GM23338 (cell line): ENCODE measurements at regions not wholly inside any gene's neighbourhood (a gene's known extent, or its start where the extent isn't known, plus 50 kb on each side); places are given as distances from the start of the nearest gene placed in this dataset.
"Not testable (repeated sequence)": the region's sequence is repeated elsewhere in the genome, so short reads cannot be mapped to it uniquely, and the experiment has no call there.

ENCODE experiments used
- ATAC-seq: fragments of 200-7000 bp; cut with Tn5 transposase; 3 replicates; pipeline ENCODE4 v1.9.1; 2020
- DNase-seq: peaks from one replicate; pipeline ENCODE4 v3.0.0-alpha.2; 2015; ENCODE audit warnings: low spot score
- H2AFZ ChIP-seq: fragments of 200-600 bp; sonication (generic); 2 replicates; pipeline ENCODE4 v1.8.0; 2016; ENCODE audit warnings: antibody characterized with exemption, mild to moderate bottlenecking, moderate library complexity
- H3F3A ChIP-seq: fragments of 200-600 bp; sonication (generic); replicated peaks from 2 replicates; pipeline ENCODE4 v1.8.0; 2017; ENCODE audit warnings: antibody characterized with exemption, mixed run types, low read depth
- H3K27ac ChIP-seq: fragments of 200-600 bp; sonication (generic); 2 replicates; pipeline ENCODE4 v1.6.1; 2016; ENCODE audit warnings: low read depth
- H3K27me3 ChIP-seq: fragments of 200-600 bp; sonication (generic); 2 replicates; pipeline ENCODE4 v1.8.0; 2016; ENCODE audit warnings: mild to moderate bottlenecking, mixed run types, moderate library complexity; ENCODE audit not compliant: insufficient read depth
- H3K36me3 ChIP-seq: fragments of 200-600 bp; sonication (generic); 2 replicates; pipeline ENCODE4 v1.8.0; 2016; ENCODE audit warnings: mild to moderate bottlenecking; ENCODE audit not compliant: insufficient read depth
- H3K4me1 ChIP-seq: fragments of 200-600 bp; sonication (generic); 2 replicates; pipeline ENCODE4 v1.8.0; 2016; ENCODE audit warnings: mild to moderate bottlenecking, moderate library complexity; ENCODE audit not compliant: insufficient read depth
- H3K4me2 ChIP-seq: fragments of 200-600 bp; sonication (generic); 2 replicates; pipeline ENCODE4 v1.7.1; 2017; ENCODE audit warnings: mixed run types
- H3K4me3 ChIP-seq: fragments of 200-600 bp; sonication (generic); 2 replicates; pipeline ENCODE4 v1.6.1; 2016; ENCODE audit warnings: mixed run types
- H3K79me2 ChIP-seq: fragments of 200-600 bp; sonication (generic); replicated peaks from 2 replicates; pipeline ENCODE4 v1.8.0; 2017; ENCODE audit warnings: mild to moderate bottlenecking; ENCODE audit not compliant: insufficient read depth
- H3K9me2 ChIP-seq: fragments of 200-600 bp; sonication (generic); 2 replicates; pipeline ENCODE4 v1.8.0; 2017; ENCODE audit not compliant: insufficient read depth
- H4K20me1 ChIP-seq: fragments of 200-600 bp; sonication (generic); replicated peaks from 2 replicates; pipeline ENCODE4 v1.8.0; 2017; ENCODE audit warnings: mild to moderate bottlenecking; ENCODE audit not compliant: insufficient read depth
- H3K27ac Mint-ChIP-seq: 2 replicates; pipeline ENCODE4 v1.8.0; 2020; ENCODE audit warnings: inconsistent platforms, mild to moderate bottlenecking, moderate library complexity, mixed read lengths
- H3K27me3 Mint-ChIP-seq: 3 replicates; pipeline ENCODE4 v1.8.0; 2022; ENCODE audit warnings: low read depth, mild to moderate bottlenecking, moderate library complexity, mixed read lengths, inconsistent platforms; ENCODE audit not compliant: insufficient read depth, poor library complexity
- H3K36me3 Mint-ChIP-seq: 3 replicates; pipeline ENCODE4 v1.8.0; 2021; ENCODE audit warnings: low read depth, mild to moderate bottlenecking, inconsistent platforms, moderate library complexity, mixed read lengths
- H3K4me1 Mint-ChIP-seq: 3 replicates; pipeline ENCODE4 v1.8.0; 2020; ENCODE audit warnings: mild to moderate bottlenecking, inconsistent platforms, mixed read lengths
- H3K4me3 Mint-ChIP-seq: 3 replicates; pipeline ENCODE4 v1.8.0; 2021; ENCODE audit warnings: moderate library complexity, mild to moderate bottlenecking, inconsistent platforms, mixed read lengths
- H3K9me3 Mint-ChIP-seq: 3 replicates; pipeline ENCODE4 v1.8.0; 2020; ENCODE audit warnings: moderate library complexity, mild to moderate bottlenecking, inconsistent platforms, mixed read lengths

DNA sequence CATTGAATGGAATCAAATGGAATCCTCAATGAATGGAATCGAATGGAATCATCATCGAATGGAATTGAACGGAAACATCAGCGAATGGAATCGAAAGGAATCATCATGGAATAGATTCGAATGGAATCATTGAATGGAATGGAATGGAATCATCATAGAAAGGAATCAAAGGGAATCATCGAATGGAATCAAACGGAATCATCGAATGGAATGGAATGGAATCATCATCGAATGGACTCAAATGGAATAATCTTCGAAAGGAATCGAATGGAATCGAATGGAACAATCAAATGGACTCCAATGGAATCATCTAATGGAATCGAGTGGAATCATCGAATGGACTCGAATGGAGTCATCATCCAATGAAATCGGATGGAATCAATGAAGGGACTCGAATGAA, 222.6 kb downstream of the SHCBP1 start:
- not testable (repeated sequence) for H3K36me3 Mint-ChIP-seq, H3K4me3 ChIP-seq, H3K27me3 Mint-ChIP-seq, H3K27me3 ChIP-seq, H3K4me1 ChIP-seq, ATAC-seq, H3K4me3 Mint-ChIP-seq, H3K79me2 ChIP-seq, H3K4me2 ChIP-seq, H3K36me3 ChIP-seq, H4K20me1 ChIP-seq, H3K4me1 Mint-ChIP-seq, H3K27ac ChIP-seq, H2AFZ ChIP-seq, H3K27ac Mint-ChIP-seq, H3K9me2 ChIP-seq, DNase-seq, H3F3A ChIP-seq
- peaks cover 25% of the 10 kb centered on the region; the same call in 2 of the 3 replicates for H3K9me3 Mint-ChIP-seq

DNA sequence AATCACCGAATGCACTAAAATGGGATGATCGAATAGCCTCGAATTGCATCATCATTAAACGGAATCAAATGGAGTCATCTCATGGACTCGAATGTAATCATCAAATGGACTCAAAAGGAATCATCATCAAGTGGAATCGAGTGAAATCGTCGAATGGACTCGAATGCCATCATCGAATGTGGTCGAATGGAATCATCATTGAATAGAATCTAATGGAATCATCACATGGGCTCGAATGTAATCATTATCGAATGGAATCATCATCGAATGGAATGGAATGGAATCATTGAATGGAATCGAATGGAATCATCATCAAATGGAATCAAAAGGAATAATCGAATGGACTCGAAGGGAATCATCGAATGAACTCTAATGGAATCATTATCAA, 224.3 kb downstream of the SHCBP1 start:
- H3K4me3 ChIP-seq, H3K79me2 ChIP-seq, H3K9me2 ChIP-seq, H4K20me1 ChIP-seq, H3K4me3 Mint-ChIP-seq, DNase-seq, H3K4me1 ChIP-seq, H3K27me3 Mint-ChIP-seq, H2AFZ ChIP-seq, H3K27me3 ChIP-seq, H3K36me3 Mint-ChIP-seq, H3K36me3 ChIP-seq, H3F3A ChIP-seq, H3K27ac ChIP-seq, H3K4me2 ChIP-seq, H3K4me1 Mint-ChIP-seq, ATAC-seq, H3K27ac Mint-ChIP-seq: not testable (repeated sequence)
- H3K9me3 Mint-ChIP-seq = peaks cover 23% of the 10 kb centered on the region; the same call in 2 of the 3 replicates

DNA sequence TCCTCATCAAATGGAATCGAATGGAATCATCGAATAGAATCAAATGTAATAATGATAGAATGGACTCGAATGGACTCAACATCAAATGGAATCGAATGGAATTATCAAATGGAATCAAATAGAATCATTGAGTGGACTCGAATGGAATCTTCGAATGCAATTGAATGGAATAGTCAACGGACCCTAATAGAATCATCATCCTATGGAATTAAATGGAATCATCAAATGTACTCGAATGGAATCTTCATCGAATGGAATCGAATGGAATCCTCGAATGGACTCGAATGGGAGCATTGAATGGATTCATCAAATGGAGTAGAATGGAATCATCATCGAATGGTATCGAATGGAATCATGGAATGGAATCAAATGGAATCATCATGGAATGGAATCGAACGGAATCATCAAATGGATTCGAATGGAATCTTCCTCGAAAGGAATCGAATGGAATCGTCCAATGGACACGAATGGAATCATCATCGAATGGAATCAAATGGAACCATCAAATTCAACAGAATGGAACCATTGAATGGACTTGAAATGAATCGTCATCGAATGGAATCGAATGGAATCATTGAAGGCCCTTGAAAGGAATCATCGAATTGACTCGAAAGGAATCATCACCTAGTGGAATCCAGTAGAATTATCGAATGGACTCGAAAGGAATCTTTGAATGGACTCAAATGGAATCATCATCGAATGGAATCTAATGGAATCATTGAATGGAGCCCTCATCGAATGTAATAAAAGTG, 224.9 kb downstream of the SHCBP1 start:
- H3K27ac Mint-ChIP-seq, H3K36me3 Mint-ChIP-seq, DNase-seq, H4K20me1 ChIP-seq, H3K4me3 Mint-ChIP-seq, H2AFZ ChIP-seq, H3F3A ChIP-seq, H3K4me2 ChIP-seq, H3K27ac ChIP-seq, H3K36me3 ChIP-seq, H3K4me3 ChIP-seq, H3K9me2 ChIP-seq, H3K4me1 Mint-ChIP-seq, ATAC-seq, H3K27me3 ChIP-seq, H3K4me1 ChIP-seq, H3K27me3 Mint-ChIP-seq, H3K79me2 ChIP-seq: not testable (repeated sequence)
- H3K9me3 Mint-ChIP-seq = peaks cover 23% of the 10 kb centered on the region; the same call in 2 of the 3 replicates

DNA sequence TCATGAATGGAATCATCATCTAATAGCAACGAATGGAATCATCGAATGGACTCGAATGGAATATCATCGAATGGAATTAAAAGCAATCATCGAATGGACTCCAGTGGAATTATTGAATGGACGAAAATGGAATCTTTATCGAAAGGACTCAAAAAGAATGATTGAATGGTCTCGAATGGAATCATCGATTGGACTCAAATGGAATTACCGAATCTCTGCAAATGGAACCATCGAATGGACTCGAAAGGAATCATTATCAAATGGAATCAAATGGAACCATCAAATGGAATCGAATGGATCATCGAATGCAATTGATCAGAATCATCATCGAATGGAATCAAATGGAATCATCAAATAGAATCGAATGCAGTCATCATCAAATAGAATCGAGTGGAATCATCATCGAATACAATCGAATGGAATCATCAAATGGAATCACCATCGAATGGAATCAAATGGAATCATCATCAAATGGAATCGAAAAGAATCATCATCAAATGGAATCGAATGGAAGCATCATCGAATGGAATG, 225.7 kb downstream of the SHCBP1 start:
- H3K36me3 Mint-ChIP-seq = peaks cover 11% of the 10 kb centered on the region
- not testable (repeated sequence) for ATAC-seq, H3K4me3 ChIP-seq, H3K4me2 ChIP-seq, H3K4me3 Mint-ChIP-seq, H3K4me1 Mint-ChIP-seq, H3K79me2 ChIP-seq, H3K27ac ChIP-seq, H3K9me2 ChIP-seq, H3K27me3 ChIP-seq, H3K4me1 ChIP-seq, H3K27ac Mint-ChIP-seq, H4K20me1 ChIP-seq, H2AFZ ChIP-seq, H3K27me3 Mint-ChIP-seq, H3K36me3 ChIP-seq, H3F3A ChIP-seq
- peaks cover 23% of the 10 kb centered on the region; the same call in 2 of the 3 replicates for H3K9me3 Mint-ChIP-seq
- DNase-seq = peak; percentile 3

DNA sequence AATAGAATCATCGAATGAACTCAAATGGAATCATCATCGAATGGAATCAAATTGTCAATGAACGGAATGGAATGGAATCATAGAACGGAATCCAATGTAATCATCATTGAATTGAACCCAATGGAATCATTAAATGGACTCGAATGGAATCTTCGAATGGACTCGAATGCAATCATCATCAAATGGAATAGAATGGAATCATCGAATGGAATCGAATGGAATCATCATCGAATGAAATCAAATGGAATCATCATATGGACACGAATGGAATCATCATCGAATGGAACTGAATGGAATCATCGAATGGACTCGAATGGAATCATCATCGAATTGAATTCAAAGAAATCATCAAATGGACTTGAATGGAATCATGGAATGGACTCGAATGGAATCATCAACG, 226.2 kb downstream of the SHCBP1 start:
- H3K4me3 Mint-ChIP-seq, H3K27me3 ChIP-seq, H3K27ac ChIP-seq, H3F3A ChIP-seq, H3K4me1 ChIP-seq, DNase-seq, H3K4me2 ChIP-seq, H3K4me3 ChIP-seq, H3K27ac Mint-ChIP-seq, H3K79me2 ChIP-seq, H2AFZ ChIP-seq, H4K20me1 ChIP-seq, ATAC-seq, H3K36me3 ChIP-seq, H3K4me1 Mint-ChIP-seq, H3K27me3 Mint-ChIP-seq, H3K9me2 ChIP-seq: not testable (repeated sequence)
- H3K36me3 Mint-ChIP-seq = peaks cover 11% of the 10 kb centered on the region
- H3K9me3 Mint-ChIP-seq = peaks cover 23% of the 10 kb centered on the region; the same call in 2 of the 3 replicates

DNA sequence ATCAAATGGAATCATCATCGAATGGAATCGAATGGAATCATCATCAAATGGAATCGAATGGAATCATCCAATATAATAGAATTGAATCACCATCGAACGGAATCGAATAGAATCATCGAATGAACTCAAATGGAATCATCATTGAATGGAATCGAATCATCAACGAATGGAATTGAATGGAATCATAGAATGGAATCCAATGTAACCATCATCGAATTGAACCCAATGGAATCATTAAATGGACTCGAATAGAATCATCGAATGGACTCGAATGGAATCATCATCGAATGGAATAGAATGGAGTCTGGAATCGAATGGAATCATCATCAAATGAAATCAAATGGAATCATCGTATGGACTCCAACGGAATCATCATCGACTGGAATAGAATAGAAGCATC, 227.0 kb downstream of the SHCBP1 start:
- H3K4me1 ChIP-seq, H3K4me3 Mint-ChIP-seq: not testable (repeated sequence)

More for the DNA sequence above, 227.0 kb downstream of the SHCBP1 start:
- not testable (repeated sequence) for H3K27ac ChIP-seq, H2AFZ ChIP-seq, H3K4me1 Mint-ChIP-seq, DNase-seq, H3K27ac Mint-ChIP-seq, H3K4me3 ChIP-seq, H3K79me2 ChIP-seq, H3K4me2 ChIP-seq, H3F3A ChIP-seq, ATAC-seq, H3K9me2 ChIP-seq, H3K27me3 Mint-ChIP-seq, H3K36me3 ChIP-seq, H4K20me1 ChIP-seq, H3K27me3 ChIP-seq
- Mint-ChIP-seq H3K9me3 (peaks cover 23% of the 10 kb centered on the region; the same call in 2 of the 3 replicates), H3K36me3 (peaks cover 11% of the 10 kb centered on the region)
